ENCODE measurements at regions not wholly inside any gene's neighbourhood (a gene's known extent, or its start where the extent isn't known, plus 50 kb on each side); places are given as distances from the start of the nearest gene placed in this dataset.

DNA sequence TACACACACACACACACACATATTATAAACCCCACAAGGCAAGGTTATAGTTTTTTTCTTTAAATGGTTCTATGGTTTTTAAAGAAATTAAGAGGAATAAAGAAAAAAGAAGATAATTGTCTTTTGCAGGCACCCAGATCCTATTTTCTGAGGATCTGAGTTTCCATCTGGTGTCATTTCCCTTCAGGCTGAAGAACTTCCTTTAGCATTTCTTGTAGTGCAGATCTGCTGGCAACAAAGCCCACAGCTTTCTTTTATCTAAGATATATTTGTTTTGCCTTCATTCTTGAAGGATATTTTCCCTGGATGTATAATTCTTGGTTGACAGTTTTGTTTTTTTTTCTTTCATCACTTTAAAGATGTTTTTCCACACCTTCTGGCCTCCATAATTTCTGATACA lies 57.6 kb upstream of the PMEPA1 start:
- TF ChIP-seq, protein P1, sequence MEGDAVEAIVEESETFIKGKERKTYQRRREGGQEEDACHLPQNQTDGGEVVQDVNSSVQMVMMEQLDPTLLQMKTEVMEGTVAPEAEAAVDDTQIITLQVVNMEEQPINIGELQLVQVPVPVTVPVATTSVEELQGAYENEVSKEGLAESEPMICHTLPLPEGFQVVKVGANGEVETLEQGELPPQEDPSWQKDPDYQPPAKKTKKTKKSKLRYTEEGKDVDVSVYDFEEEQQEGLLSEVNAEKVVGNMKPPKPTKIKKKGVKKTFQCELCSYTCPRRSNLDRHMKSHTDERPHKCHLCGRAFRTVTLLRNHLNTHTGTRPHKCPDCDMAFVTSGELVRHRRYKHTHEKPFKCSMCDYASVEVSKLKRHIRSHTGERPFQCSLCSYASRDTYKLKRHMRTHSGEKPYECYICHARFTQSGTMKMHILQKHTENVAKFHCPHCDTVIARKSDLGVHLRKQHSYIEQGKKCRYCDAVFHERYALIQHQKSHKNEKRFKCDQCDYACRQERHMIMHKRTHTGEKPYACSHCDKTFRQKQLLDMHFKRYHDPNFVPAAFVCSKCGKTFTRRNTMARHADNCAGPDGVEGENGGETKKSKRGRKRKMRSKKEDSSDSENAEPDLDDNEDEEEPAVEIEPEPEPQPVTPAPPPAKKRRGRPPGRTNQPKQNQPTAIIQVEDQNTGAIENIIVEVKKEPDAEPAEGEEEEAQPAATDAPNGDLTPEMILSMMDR (IDR thresholded peaks at IDR 0.05), result no peak
- TF ChIP-seq POLR2A (IDR thresholded peaks at IDR 0.05) (no peak), POLR2AphosphoS5 (IDR thresholded peaks at IDR 0.05) (no peak)

Measured in breast epithelium (tissue), 3 donors.